Endodermal cell (in vitro differentiated cells): ENCODE measurements at regions not wholly inside any gene's neighbourhood (a gene's known extent, or its start where the extent isn't known, plus 50 kb on each side); places are given as distances from the start of the nearest gene placed in this dataset.

ENCODE experiments used
- DNase-seq: peaks from one replicate; pipeline ENCODE4 v3.0.0-alpha.2; 2017
- H3K27ac ChIP-seq: 2 replicates; pipeline ENCODE4 v1.5.1; 2013; ENCODE audit warnings: mild to moderate bottlenecking, low read depth, low read length, moderate library complexity
- H3K27me3 ChIP-seq: 2 replicates; pipeline ENCODE4 v1.6.1; 2013; ENCODE audit warnings: mild to moderate bottlenecking, low read length, moderate library complexity; ENCODE audit not compliant: insufficient read depth, control insufficient read depth, poor library complexity, severe bottlenecking
- H3K36me3 ChIP-seq: 2 replicates; pipeline ENCODE4 v1.7.0; 2013; ENCODE audit warnings: mild to moderate bottlenecking, low read length, moderate library complexity; ENCODE audit not compliant: control insufficient read depth, insufficient read depth
- H3K4me1 ChIP-seq: one replicate; pipeline ENCODE4 v1.7.0; 2013; ENCODE audit warnings: low read length; ENCODE audit not compliant: control insufficient read depth, insufficient read depth
- H3K4me3 ChIP-seq: 2 replicates; pipeline ENCODE4 v1.5.1; 2013; ENCODE audit warnings: mild to moderate bottlenecking, low read length, moderate library complexity
- H3K9ac ChIP-seq: 2 replicates; pipeline ENCODE4 v1.6.1; 2013; ENCODE audit warnings: mild to moderate bottlenecking, low read length, moderate library complexity; ENCODE audit not compliant: poor library complexity, severe bottlenecking; ENCODE audit errors: extremely low read depth
- H3K9me3 ChIP-seq: 2 replicates; pipeline ENCODE4 v1.6.1; 2013; ENCODE audit warnings: mild to moderate bottlenecking, low read length, moderate library complexity; ENCODE audit not compliant: control insufficient read depth
- H3K27ac Mint-ChIP-seq: 2 replicates; pipeline ENCODE4 v1.8.0; 2020; ENCODE audit warnings: mixed read lengths
- H3K27me3 Mint-ChIP-seq: 2 replicates; pipeline ENCODE4 v1.8.0; 2021; ENCODE audit warnings: mild to moderate bottlenecking, mixed read lengths; ENCODE audit not compliant: insufficient read depth
- H3K36me3 Mint-ChIP-seq: 2 replicates; pipeline ENCODE4 v1.8.0; 2020; ENCODE audit warnings: low read depth, mixed read lengths
- H3K4me1 Mint-ChIP-seq: 2 replicates; pipeline ENCODE4 v1.8.0; 2020; ENCODE audit warnings: mixed read lengths
- H3K4me3 Mint-ChIP-seq: 2 replicates; pipeline ENCODE4 v1.8.0; 2020; ENCODE audit warnings: mild to moderate bottlenecking, moderate library complexity, mixed read lengths
- H3K9me3 Mint-ChIP-seq: 2 replicates; pipeline ENCODE4 v1.8.0; 2020; ENCODE audit warnings: mild to moderate bottlenecking, mixed read lengths
- CTCF ChIP-seq: fragments of 200-600 bp; sonication (generic); conservative IDR thresholded peaks from 2 replicates; pipeline ENCODE4 v1.5.0; 2021; ENCODE audit warnings: antibody characterized with exemption, mild to moderate bottlenecking
- WGBS, 2 experiments: methylation state at CpG; one replicate each; pipeline versions ENCODE4 v1.1.5 to v1.1.7; 2013; ENCODE audit warnings: missing lambda C conversion rate in 2 of 2, mixed read lengths in 1 of 2; ENCODE audit not compliant: insufficient coverage in 1 of 2, insufficient read length in 1 of 2; 5-methylcytosine and 5-hydroxymethylcytosine counted together

- Mint-ChIP-seq H3K4me3 (no peak overlapping the region), H3K4me1 (no peaks in the 10 kb centered on the region), H3K27me3 (no peaks in the 10 kb centered on the region), H3K27ac (no peak overlapping the region), H3K36me3 (no peaks in the 10 kb centered on the region), H3K9me3 (no peaks in the 10 kb centered on the region)
- H3K9ac ChIP-seq = no peak overlapping the region
- H3K36me3 ChIP-seq = no peaks in the 10 kb centered on the region
- TF ChIP-seq CTCF = no peak
- peak; percentile 78 for DNase-seq
- H3K9me3 ChIP-seq = no peaks in the 10 kb centered on the region
- no peaks in the 10 kb centered on the region for H3K4me1 ChIP-seq
- H3K27ac ChIP-seq = no peak overlapping the region
- no peak overlapping the region for H3K4me3 ChIP-seq
- 0 to 32% methylated on average over 1 to 3 of the region's 4 CpGs for WGBS, 2 experiments
- H3K27me3 ChIP-seq = no peaks in the 10 kb centered on the region
These were observed 1653.5 kb upstream of the AGA start for GRCh38 chr4:179095585-179096221.

- Mint-ChIP-seq H3K36me3 (no peaks in the 10 kb centered on the region), H3K27me3 (no peaks in the 10 kb centered on the region), H3K27ac (no peak overlapping the region), H3K9me3 (no peaks in the 10 kb centered on the region), H3K4me1 (no peaks in the 10 kb centered on the region), H3K4me3 (no peak overlapping the region)
- H3K27me3 ChIP-seq = peaks cover 3% of the 10 kb centered on the region
- H3K9ac ChIP-seq = no peak overlapping the region
- H3K27ac ChIP-seq = no peak overlapping the region
- peak; percentile 78 for DNase-seq
- H3K36me3 ChIP-seq = no peaks in the 10 kb centered on the region
- no peaks in the 10 kb centered on the region for H3K9me3 ChIP-seq
- 0% methylated on average over 1 of the region's 1 CpG for WGBS, 2 experiments
- no peak overlapping the region for H3K4me3 ChIP-seq
- H3K4me1 ChIP-seq = no peaks in the 10 kb centered on the region
- TF ChIP-seq CTCF = no peak
These were observed 1655.5 kb upstream of the AGA start for GRCh38 chr4:179097741-179098140.

- H3K4me1 ChIP-seq = no peaks in the 10 kb centered on the region
- DNase-seq = no peak
- peaks cover 11% of the 10 kb centered on the region for H3K27me3 ChIP-seq
- no peak for TF ChIP-seq CTCF
- no peak overlapping the region for H3K4me3 ChIP-seq
- 87 to 100% methylated on average over 1 to 2 of the region's 2 CpGs for WGBS, 2 experiments
- H3K9ac ChIP-seq = no peak overlapping the region
- no peaks in the 10 kb centered on the region for H3K4me1 Mint-ChIP-seq
- no peaks in the 10 kb centered on the region for H3K36me3 ChIP-seq
- H3K27ac ChIP-seq = no peak overlapping the region
- no peaks in the 10 kb centered on the region for H3K9me3 ChIP-seq
- H3K36me3 Mint-ChIP-seq = no peaks in the 10 kb centered on the region
- H3K27ac Mint-ChIP-seq = no peak overlapping the region
- H3K4me3 Mint-ChIP-seq = no peak overlapping the region
- no peaks in the 10 kb centered on the region for H3K9me3 Mint-ChIP-seq
- H3K27me3 Mint-ChIP-seq = no peaks in the 10 kb centered on the region
These were observed 1668.1 kb upstream of the AGA start for GRCh38 chr4:179110356-179110755.
